Hepatocyte (in vitro differentiated cells): ENCODE measurements at regions not wholly inside any gene's neighbourhood (a gene's known extent, or its start where the extent isn't known, plus 50 kb on each side); places are given as distances from the start of the nearest gene placed in this dataset.

Experiments used
- EZH2 ChIP-seq: fragments of 200-600 bp; sonication (generic); IDR thresholded peaks from 2 replicates; pipeline ENCODE4 v1.6.1; 2016; ENCODE audit warnings: antibody characterized with exemption, mild to moderate bottlenecking, borderline replicate concordance
- EZH2phosphoT487 ChIP-seq: fragments of 200-600 bp; sonication (generic); IDR thresholded peaks from one replicate; pipeline ENCODE4 v1.6.1; 2018; ENCODE audit warnings: antibody characterized with exemption, mild to moderate bottlenecking, low read depth, moderate library complexity; ENCODE audit not compliant: unreplicated experiment, severe bottlenecking
- TF ChIP-seq, protein P1 (sequence below): fragments of 200-600 bp; sonication (generic); IDR thresholded peaks from 2 replicates; pipeline ENCODE4 v1.5.1; 2016; ENCODE audit warnings: antibody characterized with exemption, mild to moderate bottlenecking; ENCODE audit not compliant: poor library complexity

DNA sequence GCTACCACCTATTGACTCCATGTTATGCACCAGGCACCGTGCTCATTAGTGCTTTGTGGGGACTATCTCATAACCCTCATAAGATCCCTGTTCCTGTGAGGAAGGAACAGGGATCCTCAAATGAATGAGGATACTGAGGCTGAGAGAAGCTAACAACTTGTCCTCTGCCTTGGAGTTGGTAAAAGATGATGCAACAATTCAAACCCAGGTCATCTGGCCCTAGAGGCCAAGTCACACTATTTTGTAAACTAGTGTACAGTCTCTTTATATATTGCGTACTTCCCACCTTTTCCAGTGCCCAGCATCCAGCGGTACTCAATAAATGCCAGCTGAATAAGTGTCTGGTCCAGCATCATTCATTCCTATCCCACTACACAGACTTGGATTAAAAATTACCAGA, 92.6 kb downstream of the RCN1 start:
- TF ChIP-seq, protein P1, sequence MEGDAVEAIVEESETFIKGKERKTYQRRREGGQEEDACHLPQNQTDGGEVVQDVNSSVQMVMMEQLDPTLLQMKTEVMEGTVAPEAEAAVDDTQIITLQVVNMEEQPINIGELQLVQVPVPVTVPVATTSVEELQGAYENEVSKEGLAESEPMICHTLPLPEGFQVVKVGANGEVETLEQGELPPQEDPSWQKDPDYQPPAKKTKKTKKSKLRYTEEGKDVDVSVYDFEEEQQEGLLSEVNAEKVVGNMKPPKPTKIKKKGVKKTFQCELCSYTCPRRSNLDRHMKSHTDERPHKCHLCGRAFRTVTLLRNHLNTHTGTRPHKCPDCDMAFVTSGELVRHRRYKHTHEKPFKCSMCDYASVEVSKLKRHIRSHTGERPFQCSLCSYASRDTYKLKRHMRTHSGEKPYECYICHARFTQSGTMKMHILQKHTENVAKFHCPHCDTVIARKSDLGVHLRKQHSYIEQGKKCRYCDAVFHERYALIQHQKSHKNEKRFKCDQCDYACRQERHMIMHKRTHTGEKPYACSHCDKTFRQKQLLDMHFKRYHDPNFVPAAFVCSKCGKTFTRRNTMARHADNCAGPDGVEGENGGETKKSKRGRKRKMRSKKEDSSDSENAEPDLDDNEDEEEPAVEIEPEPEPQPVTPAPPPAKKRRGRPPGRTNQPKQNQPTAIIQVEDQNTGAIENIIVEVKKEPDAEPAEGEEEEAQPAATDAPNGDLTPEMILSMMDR: no peak
- TF ChIP-seq EZH2phosphoT487 (no peak), EZH2 (no peak)
